ENCODE measurements at regions not wholly inside any gene's neighbourhood (a gene's known extent, or its start where the extent isn't known, plus 50 kb on each side); places are given as distances from the start of the nearest gene placed in this dataset.
"Not testable (repeated sequence)": the region's sequence is repeated elsewhere in the genome, so short reads cannot be mapped to it uniquely, and the experiment has no call there.

- no peak for DNase-seq (ENCODE audit: low spot score)
These were observed 105.4 kb upstream of the MRPS22 start for GRCh38 chr3:139238281-139239030.

GRCh38 chr3:139239550-139239949 lies 104.3 kb upstream of the MRPS22 start:
- no peak for DNase-seq (ENCODE audit: low spot score)

GRCh38 chr3:139241783-139242182 lies 102.0 kb upstream of the MRPS22 start:
- DNase-seq (ENCODE audit: low spot score): no peak

GRCh38 chr3:139243710-139244109 lies 100.1 kb upstream of the MRPS22 start:
- no peak for DNase-seq (ENCODE audit: low spot score)

- DNase-seq (ENCODE audit: low spot score): no peak
These were observed 95.1 kb upstream of the MRPS22 start for GRCh38 chr3:139248593-139249255.

- no peak for DNase-seq (ENCODE audit: low spot score)
These were observed 92.3 kb upstream of the MRPS22 start for GRCh38 chr3:139251529-139251928.

- no peak for DNase-seq (ENCODE audit: low spot score)
These were observed 91.1 kb upstream of the MRPS22 start for GRCh38 chr3:139252719-139253118.

- no peak for DNase-seq (ENCODE audit: low spot score)
These were observed 85.5 kb upstream of the MRPS22 start for GRCh38 chr3:139258276-139258675.

GRCh38 chr3:139259398-139259797 lies 84.4 kb upstream of the MRPS22 start:
- DNase-seq (ENCODE audit: low spot score): no peak

GRCh38 chr3:139260041-139260486 lies 83.8 kb upstream of the MRPS22 start:
- no peak for DNase-seq (ENCODE audit: low spot score)

- no peak for DNase-seq (ENCODE audit: low spot score)
These were observed 82.8 kb upstream of the MRPS22 start for GRCh38 chr3:139260793-139261736.

GRCh38 chr3:139261754-139262586 lies 81.8 kb upstream of the MRPS22 start:
- no peak for DNase-seq (ENCODE audit: low spot score)

GRCh38 chr3:139263798-139264197 lies 80.0 kb upstream of the MRPS22 start:
- no peak for DNase-seq (ENCODE audit: low spot score)

- no peak for DNase-seq (ENCODE audit: low spot score)
These were observed 79.4 kb upstream of the MRPS22 start for GRCh38 chr3:139264375-139264774.

GRCh38 chr3:139265131-139266016 lies 78.4 kb upstream of the MRPS22 start:
- DNase-seq (ENCODE audit: low spot score): no peak

- DNase-seq (ENCODE audit: low spot score): no peak
These were observed 76.2 kb upstream of the MRPS22 start for GRCh38 chr3:139267300-139268246.

- no peak for DNase-seq (ENCODE audit: low spot score)
These were observed 73.8 kb upstream of the MRPS22 start for GRCh38 chr3:139269984-139270383.

- not testable (repeated sequence) for DNase-seq (ENCODE audit: low spot score)
These were observed 73.2 kb upstream of the MRPS22 start for GRCh38 chr3:139270652-139271051.

- no peak for DNase-seq (ENCODE audit: low spot score)
These were observed 63.7 kb upstream of the MRPS22 start for GRCh38 chr3:139280027-139280671.

All from Ammon's horn (tissue), 1 donor.